SU-DHL-6 (cell line): ENCODE measurements at regions not wholly inside any gene's neighbourhood (a gene's known extent, or its start where the extent isn't known, plus 50 kb on each side); places are given as distances from the start of the nearest gene placed in this dataset.
A peak's percentile ranks its signal among the peaks of the same experiment; 100 is the strongest.
"Not testable (repeated sequence)": the region's sequence is repeated elsewhere in the genome, so short reads cannot be mapped to it uniquely, and the experiment has no call there.

Experiments used
- H2AFZ ChIP-seq: fragments of 200-600 bp; sonication (generic); 2 replicates; pipeline ENCODE4 v1.6.1; 2014; ENCODE audit warnings: low read depth, mild to moderate bottlenecking, moderate library complexity, mixed read lengths, antibody characterized with exemption, low read length; ENCODE audit not compliant: severe bottlenecking
- H3F3A ChIP-seq: fragments of 200-600 bp; shearing (Covaris generic); 2 replicates; pipeline ENCODE4 v1.6.0; 2016; ENCODE audit warnings: antibody characterized with exemption, mild to moderate bottlenecking; ENCODE audit not compliant: insufficient read depth
- H3K27ac ChIP-seq: fragments of 200-600 bp; sonication (generic); 2 replicates; pipeline ENCODE4 v1.5.1; 2016; ENCODE audit warnings: low read depth, mild to moderate bottlenecking, low read length, moderate library complexity, mixed read lengths
- H3K27me3 ChIP-seq: fragments of 200-600 bp; sonication (generic), shearing (Covaris generic); 2 replicates; pipeline ENCODE4 v1.6.0; 2014; ENCODE audit warnings: mild to moderate bottlenecking, low read length
- H3K36me3 ChIP-seq: fragments of 200-600 bp; sonication (generic); 2 replicates; pipeline ENCODE4 v1.6.1; 2014; ENCODE audit warnings: mild to moderate bottlenecking, low read length, mixed read lengths
- H3K4me2 ChIP-seq: fragments of 300-600, 200-600 bp; shearing (Covaris generic), sonication (generic); 2 replicates; pipeline ENCODE4 v1.6.0; 2014; ENCODE audit warnings: low read length, low read depth, mild to moderate bottlenecking; ENCODE audit not compliant: poor library complexity, severe bottlenecking
- H3K4me3 ChIP-seq: fragments of 200-600 bp; sonication (generic); 2 replicates; pipeline ENCODE4 v1.5.1; 2014; ENCODE audit warnings: antibody characterized with exemption, low read length, mild to moderate bottlenecking, mixed read lengths; ENCODE audit not compliant: insufficient read depth, poor library complexity, severe bottlenecking
- H3K79me2 ChIP-seq: fragments of 200-600 bp; sonication (generic); 2 replicates; pipeline ENCODE4 v1.6.1; 2014; ENCODE audit warnings: mild to moderate bottlenecking, low read length, moderate library complexity; ENCODE audit not compliant: insufficient read depth
- H3K9ac ChIP-seq: fragments of 200-600 bp; sonication (generic); 2 replicates; pipeline ENCODE4 v1.7.0; 2014; ENCODE audit warnings: mild to moderate bottlenecking, low read length
- H3K9me2 ChIP-seq: fragments of 200-600 bp; sonication (generic); replicated peaks from 2 replicates; pipeline ENCODE4 v1.6.1; 2014; ENCODE audit warnings: low read length; ENCODE audit not compliant: insufficient read depth
- H3K9me3 ChIP-seq: fragments of 200-600 bp; sonication (generic); 2 replicates; pipeline ENCODE4 v1.6.1; 2014; ENCODE audit warnings: low read length, mixed read lengths; ENCODE audit not compliant: insufficient read depth
- H4K20me1 ChIP-seq: fragments of 200-600 bp; sonication (generic); 2 replicates; pipeline ENCODE4 v1.6.1; 2014; ENCODE audit warnings: low read depth, mild to moderate bottlenecking, antibody characterized with exemption, low read length, moderate library complexity, mixed read lengths
- EZH2phosphoT487 ChIP-seq: fragments of 200-600 bp; sonication (generic), shearing (Covaris generic); conservative IDR thresholded peaks from 2 replicates; pipeline ENCODE4 v1.6.1; 2018; ENCODE audit warnings: mild to moderate bottlenecking, antibody characterized with exemption, low read length, moderate library complexity, mixed read lengths
- TF ChIP-seq, protein P1 (sequence below): fragments of 200-600 bp; sonication (generic); IDR thresholded peaks from one replicate; pipeline ENCODE4 v1.5.1; 2017; ENCODE audit warnings: antibody characterized with exemption, mild to moderate bottlenecking, low read length, moderate library complexity; ENCODE audit not compliant: insufficient read depth, poor library complexity, severe bottlenecking

- Histone ChIP-seq H3K27me3 (no peaks in the 10 kb centered on the region), H3K27ac (peak overlapping the region; percentile 97), H3K36me3 (no peaks in the 10 kb centered on the region), H3K9ac (peak overlapping the region; percentile 99), H3K4me3 (peak overlapping the region; percentile 78), H3K9me3 (no peaks in the 10 kb centered on the region), H3K79me2 (peaks cover 45% of the 10 kb centered on the region), H4K20me1 (no peaks in the 10 kb centered on the region), H3F3A (peaks cover 58% of the 10 kb centered on the region), H2AFZ (peak overlapping the region; percentile 31), H3K4me2 (peak overlapping the region; percentile 83), H3K9me2 (no peaks in the 10 kb centered on the region)
- TF ChIP-seq, protein P1, sequence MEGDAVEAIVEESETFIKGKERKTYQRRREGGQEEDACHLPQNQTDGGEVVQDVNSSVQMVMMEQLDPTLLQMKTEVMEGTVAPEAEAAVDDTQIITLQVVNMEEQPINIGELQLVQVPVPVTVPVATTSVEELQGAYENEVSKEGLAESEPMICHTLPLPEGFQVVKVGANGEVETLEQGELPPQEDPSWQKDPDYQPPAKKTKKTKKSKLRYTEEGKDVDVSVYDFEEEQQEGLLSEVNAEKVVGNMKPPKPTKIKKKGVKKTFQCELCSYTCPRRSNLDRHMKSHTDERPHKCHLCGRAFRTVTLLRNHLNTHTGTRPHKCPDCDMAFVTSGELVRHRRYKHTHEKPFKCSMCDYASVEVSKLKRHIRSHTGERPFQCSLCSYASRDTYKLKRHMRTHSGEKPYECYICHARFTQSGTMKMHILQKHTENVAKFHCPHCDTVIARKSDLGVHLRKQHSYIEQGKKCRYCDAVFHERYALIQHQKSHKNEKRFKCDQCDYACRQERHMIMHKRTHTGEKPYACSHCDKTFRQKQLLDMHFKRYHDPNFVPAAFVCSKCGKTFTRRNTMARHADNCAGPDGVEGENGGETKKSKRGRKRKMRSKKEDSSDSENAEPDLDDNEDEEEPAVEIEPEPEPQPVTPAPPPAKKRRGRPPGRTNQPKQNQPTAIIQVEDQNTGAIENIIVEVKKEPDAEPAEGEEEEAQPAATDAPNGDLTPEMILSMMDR = no peak
- TF ChIP-seq EZH2phosphoT487 = no peak
Measured at GRCh38 chr13:22883262-22883840, 297.4 kb upstream of the SGCG start.

GRCh38 chr13:22883956-22884355, 296.8 kb upstream of the SGCG start:
- Histone ChIP-seq H3F3A (peaks cover 55% of the 10 kb centered on the region), H3K4me2 (peak overlapping the region; percentile 83), H3K36me3 (no peaks in the 10 kb centered on the region), H3K79me2 (peaks cover 51% of the 10 kb centered on the region), H3K9ac (peak overlapping the region; percentile 99), H3K27me3 (no peaks in the 10 kb centered on the region), H2AFZ (no peak overlapping the region), H4K20me1 (no peaks in the 10 kb centered on the region), H3K4me3 (peak overlapping the region; percentile 78), H3K9me3 (no peaks in the 10 kb centered on the region), H3K9me2 (no peaks in the 10 kb centered on the region), H3K27ac (peak overlapping the region; percentile 97)
- TF ChIP-seq EZH2phosphoT487 = no peak
- TF ChIP-seq, protein P1 = no peak

DNA sequence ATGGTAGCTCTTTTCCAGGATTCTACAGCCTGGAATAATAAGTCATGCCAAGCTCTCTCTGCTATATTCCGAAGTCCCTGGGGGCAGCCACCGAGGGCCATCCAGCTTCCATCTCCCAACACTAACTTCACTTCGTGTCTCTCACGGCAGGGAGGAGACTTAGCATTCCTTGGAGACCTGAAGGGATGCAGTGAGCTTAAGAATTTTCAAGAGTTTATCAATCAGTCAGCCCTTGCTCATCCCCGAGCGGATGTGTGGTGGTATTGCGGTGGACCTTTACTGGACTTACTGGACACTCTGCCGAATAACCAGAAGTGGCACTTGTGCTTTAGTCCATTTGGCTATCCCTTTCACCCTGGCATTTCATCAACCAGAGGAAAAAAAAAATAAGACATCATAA, 294.7 kb upstream of the SGCG start:
- not testable (repeated sequence) for H3K36me3 ChIP-seq, H4K20me1 ChIP-seq, H3K9me2 ChIP-seq, H2AFZ ChIP-seq, H3K9me3 ChIP-seq, H3K27me3 ChIP-seq
- Histone ChIP-seq H3K79me2 (peaks cover 72% of the 10 kb centered on the region), H3K4me3 (peak overlapping the region; percentile 78), H3K4me2 (peak overlapping the region; percentile 83), H3K9ac (peak overlapping the region; percentile 99), H3K27ac (peak overlapping the region; percentile 97), H3F3A (peaks cover 38% of the 10 kb centered on the region)

DNA sequence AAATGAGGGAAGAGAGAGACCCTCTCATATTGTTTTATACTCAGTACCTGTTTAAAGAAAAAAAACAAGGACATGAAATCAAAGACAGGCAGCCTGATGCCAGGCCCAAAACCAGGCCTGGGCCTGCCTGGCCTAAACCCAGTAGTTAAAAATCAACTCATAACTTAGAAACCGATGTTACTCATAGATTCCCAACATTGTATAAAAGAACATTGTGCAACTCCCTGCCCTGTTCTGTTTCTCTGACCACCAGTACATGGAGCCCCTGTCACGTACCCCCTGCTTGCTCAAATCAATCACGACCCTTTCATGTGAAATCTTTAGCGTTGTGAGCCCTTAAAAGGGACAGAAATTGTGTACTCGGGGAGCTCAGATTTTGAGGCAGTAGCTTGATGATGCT, 291.4 kb upstream of the SGCG start:
- not testable (repeated sequence) for H3K27me3 ChIP-seq, H2AFZ ChIP-seq, H3K9me3 ChIP-seq, H3K9me2 ChIP-seq, H4K20me1 ChIP-seq
- peak overlapping the region; percentile 25 for H3K4me3 ChIP-seq
- peak overlapping the region; percentile 97; the same call in 1 of the 2 replicates for H3K27ac ChIP-seq
- peaks cover 99% of the 10 kb centered on the region for H3K79me2 ChIP-seq
- H3K4me2 ChIP-seq = peak overlapping the region; percentile 83
- peaks cover 12% of the 10 kb centered on the region for H3K36me3 ChIP-seq
- peaks cover 14% of the 10 kb centered on the region for H3F3A ChIP-seq
- peak overlapping the region; percentile 39; the same call in 1 of the 2 replicates for H3K9ac ChIP-seq
